ENCODE measurements at regions not wholly inside any gene's neighbourhood (a gene's known extent, or its start where the extent isn't known, plus 50 kb on each side); places are given as distances from the start of the nearest gene placed in this dataset.

GRCh38 chr10:30781670-30782121 lies 152.1 kb upstream of the LYZL2 start:
- TF ChIP-seq CTCF (conservative IDR thresholded peaks at IDR 0.05 in 1 of 2, IDR thresholded peaks at IDR 0.05 in 1 of 2; ENCODE audit: low read depth in 1 of 2, low read length in 2 of 2) (no peak), EZH2 (IDR thresholded peaks at IDR 0.05; ENCODE audit: low read length, missing control alignments) (no peak)
- no peak overlapping the region for H3K4me3 ChIP-seq (replicated peaks in 1 of 4; ENCODE audit: control extremely low read depth in 1 of 4, insufficient read depth in 1 of 4, low read depth in 3 of 4, low read length in 4 of 4)
- H3K79me2 ChIP-seq (ENCODE audit: control insufficient read depth, insufficient read depth, low read length): no peaks in the 10 kb centered on the region
- H3K9me3 ChIP-seq (ENCODE audit: control insufficient read depth, insufficient read depth, low read depth, low read length): no peaks in the 10 kb centered on the region
- no peak overlapping the region for H3K9ac ChIP-seq (ENCODE audit: insufficient read depth, low read length)
- no peaks in the 10 kb centered on the region for H4K20me1 ChIP-seq (ENCODE audit: control insufficient read depth, extremely low read depth, insufficient read depth, low read length)
- no peak overlapping the region for H2AFZ ChIP-seq (ENCODE audit: low read length)
- DNase-seq (ENCODE audit: low read depth in 2 of 2): no peak
- peaks cover 24% of the 10 kb centered on the region for H3K4me1 ChIP-seq (ENCODE audit: control insufficient read depth, extremely low read depth, insufficient read depth, low read length)
- no peaks in the 10 kb centered on the region for H3K27me3 ChIP-seq (ENCODE audit: control insufficient read depth, insufficient read depth, low read length)
- H3K4me2 ChIP-seq (ENCODE audit: extremely low read depth, insufficient read depth, low read length): no peak overlapping the region
- no peak overlapping the region for H3K27ac ChIP-seq (ENCODE audit: insufficient read depth, low read length)
- no peaks in the 10 kb centered on the region for H3K36me3 ChIP-seq (ENCODE audit: control insufficient read depth, insufficient read depth, low read length)

GRCh38 chr10:30778769-30779168 lies 149.2 kb upstream of the LYZL2 start:
- H3K79me2 ChIP-seq (ENCODE audit: control insufficient read depth, insufficient read depth, low read length): no peaks in the 10 kb centered on the region
- H2AFZ ChIP-seq (ENCODE audit: low read length): no peak overlapping the region
- H3K4me1 ChIP-seq (ENCODE audit: control insufficient read depth, extremely low read depth, insufficient read depth, low read length): peaks cover 25% of the 10 kb centered on the region
- no peak for DNase-seq (ENCODE audit: low read depth in 2 of 2)
- no peak overlapping the region for H3K9ac ChIP-seq (ENCODE audit: insufficient read depth, low read length)
- no peaks in the 10 kb centered on the region for H4K20me1 ChIP-seq (ENCODE audit: control insufficient read depth, extremely low read depth, insufficient read depth, low read length)
- H3K9me3 ChIP-seq (ENCODE audit: control insufficient read depth, insufficient read depth, low read depth, low read length): no peaks in the 10 kb centered on the region
- no peaks in the 10 kb centered on the region for H3K36me3 ChIP-seq (ENCODE audit: control insufficient read depth, insufficient read depth, low read length)
- no peaks in the 10 kb centered on the region for H3K27me3 ChIP-seq (ENCODE audit: control insufficient read depth, insufficient read depth, low read length)
- H3K27ac ChIP-seq (ENCODE audit: insufficient read depth, low read length): no peak overlapping the region
- no peak overlapping the region for H3K4me2 ChIP-seq (ENCODE audit: extremely low read depth, insufficient read depth, low read length)
- TF ChIP-seq EZH2 (IDR thresholded peaks at IDR 0.05; ENCODE audit: low read length, missing control alignments): no peak
- no peak for TF ChIP-seq CTCF (conservative IDR thresholded peaks at IDR 0.05 in 1 of 2, IDR thresholded peaks at IDR 0.05 in 1 of 2; ENCODE audit: low read depth in 1 of 2, low read length in 2 of 2)
- H3K4me3 ChIP-seq (replicated peaks in 1 of 4; ENCODE audit: control extremely low read depth in 1 of 4, insufficient read depth in 1 of 4, low read depth in 3 of 4, low read length in 4 of 4): no peak overlapping the region

GRCh38 chr10:30775779-30776591 lies 146.4 kb upstream of the LYZL2 start:
- H3K4me1 ChIP-seq (ENCODE audit: control insufficient read depth, extremely low read depth, insufficient read depth, low read length): peaks cover 13% of the 10 kb centered on the region
- H3K9ac ChIP-seq (ENCODE audit: insufficient read depth, low read length): peak overlapping the region; percentile 10
- H2AFZ ChIP-seq (ENCODE audit: low read length): no peak overlapping the region
- H3K27ac ChIP-seq (ENCODE audit: insufficient read depth, low read length): peak overlapping the region; percentile 52
- no peak overlapping the region for H3K4me2 ChIP-seq (ENCODE audit: extremely low read depth, insufficient read depth, low read length)
- no peaks in the 10 kb centered on the region for H3K36me3 ChIP-seq (ENCODE audit: control insufficient read depth, insufficient read depth, low read length)
- no peaks in the 10 kb centered on the region for H4K20me1 ChIP-seq (ENCODE audit: control insufficient read depth, extremely low read depth, insufficient read depth, low read length)
- H3K9me3 ChIP-seq (ENCODE audit: control insufficient read depth, insufficient read depth, low read depth, low read length): no peaks in the 10 kb centered on the region
- peak; percentile 90 for DNase-seq (ENCODE audit: low read depth in 2 of 2)
- TF ChIP-seq EZH2 (IDR thresholded peaks at IDR 0.05; ENCODE audit: low read length, missing control alignments) (no peak), CTCF (conservative IDR thresholded peaks at IDR 0.05 in 1 of 2, IDR thresholded peaks at IDR 0.05 in 1 of 2; ENCODE audit: low read depth in 1 of 2, low read length in 2 of 2) (no peak)
- H3K79me2 ChIP-seq (ENCODE audit: control insufficient read depth, insufficient read depth, low read length): no peaks in the 10 kb centered on the region
- H3K27me3 ChIP-seq (ENCODE audit: control insufficient read depth, insufficient read depth, low read length): no peaks in the 10 kb centered on the region
- no peak overlapping the region for H3K4me3 ChIP-seq (replicated peaks in 1 of 4; ENCODE audit: control extremely low read depth in 1 of 4, insufficient read depth in 1 of 4, low read depth in 3 of 4, low read length in 4 of 4)
